HL-60 (cell line): ENCODE measurements at regions not wholly inside any gene's neighbourhood (a gene's known extent, or its start where the extent isn't known, plus 50 kb on each side); places are given as distances from the start of the nearest gene placed in this dataset.

ENCODE experiments used
- DNase-seq, 2 experiments: peaks; one replicate each; pipeline ENCODE4 v3.0.0-alpha.2; 2010 to 2020; ENCODE audit warnings: low read depth in 1 of 2, low spot score in 1 of 2
- H3K27ac ChIP-seq: fragments of 250-450 bp; sonication (Bioruptor Pico); replicated peaks from 2 replicates; pipeline ENCODE4 v1.5.1; 2020; ENCODE audit warnings: mild to moderate bottlenecking, moderate library complexity
- H3K27me3 ChIP-seq: fragments of 250-450 bp; sonication (Bioruptor Pico); 2 replicates; pipeline ENCODE4 v1.5.1; 2021; ENCODE audit warnings: mild to moderate bottlenecking, moderate library complexity; ENCODE audit not compliant: insufficient read depth, poor library complexity, severe bottlenecking
- H3K4me3 ChIP-seq: replicated peaks from 2 replicates; pipeline ENCODE4 v1.5.1; 2011; ENCODE audit warnings: mild to moderate bottlenecking, control low read depth, low read length; ENCODE audit not compliant: insufficient read depth
- CTCF ChIP-seq: IDR thresholded peaks from one replicate; pipeline ENCODE4 v1.5.1; 2011; ENCODE audit warnings: low read length, control low read depth, inconsistent platforms; ENCODE audit not compliant: insufficient read depth
- GABPA ChIP-seq: IDR thresholded peaks from 2 replicates; pipeline ENCODE4 v1.6.1; 2012; ENCODE audit warnings: low read depth
- POLR2AphosphoS5 ChIP-seq: IDR thresholded peaks from 2 replicates; pipeline ENCODE4 v1.6.1; 2012; ENCODE audit warnings: low read depth
- SPI1 ChIP-seq: IDR thresholded peaks from 2 replicates; pipeline ENCODE4 v1.6.1; 2012; ENCODE audit warnings: low read depth, mild to moderate bottlenecking, borderline replicate concordance
- TF ChIP-seq, protein P1 (sequence below): IDR thresholded peaks from 2 replicates; pipeline ENCODE4 v1.6.1; 2012; ENCODE audit warnings: low read depth; ENCODE audit not compliant: insufficient replicate concordance

DNA sequence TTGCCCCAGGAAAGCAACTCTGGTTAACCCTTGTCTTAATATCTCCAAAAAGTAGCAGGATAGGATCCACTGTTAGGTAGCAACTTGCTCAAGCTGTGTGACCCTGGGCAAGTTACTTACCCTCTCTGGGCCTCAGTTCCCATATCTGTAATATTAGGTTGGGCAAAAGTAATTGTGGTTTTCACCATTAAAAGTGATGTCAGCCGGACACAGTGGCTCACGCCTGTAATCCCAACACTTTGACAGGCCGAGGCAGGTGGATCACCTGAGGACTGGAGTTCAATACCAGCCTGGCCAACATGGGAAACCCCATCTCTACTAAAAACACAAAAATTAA is 179.3 kb downstream of the FOXL1 start:
- no peak overlapping the region for H3K27ac ChIP-seq
- no peak for TF ChIP-seq GABPA
- TF ChIP-seq POLR2AphosphoS5 = no peak
- TF ChIP-seq, protein P1, sequence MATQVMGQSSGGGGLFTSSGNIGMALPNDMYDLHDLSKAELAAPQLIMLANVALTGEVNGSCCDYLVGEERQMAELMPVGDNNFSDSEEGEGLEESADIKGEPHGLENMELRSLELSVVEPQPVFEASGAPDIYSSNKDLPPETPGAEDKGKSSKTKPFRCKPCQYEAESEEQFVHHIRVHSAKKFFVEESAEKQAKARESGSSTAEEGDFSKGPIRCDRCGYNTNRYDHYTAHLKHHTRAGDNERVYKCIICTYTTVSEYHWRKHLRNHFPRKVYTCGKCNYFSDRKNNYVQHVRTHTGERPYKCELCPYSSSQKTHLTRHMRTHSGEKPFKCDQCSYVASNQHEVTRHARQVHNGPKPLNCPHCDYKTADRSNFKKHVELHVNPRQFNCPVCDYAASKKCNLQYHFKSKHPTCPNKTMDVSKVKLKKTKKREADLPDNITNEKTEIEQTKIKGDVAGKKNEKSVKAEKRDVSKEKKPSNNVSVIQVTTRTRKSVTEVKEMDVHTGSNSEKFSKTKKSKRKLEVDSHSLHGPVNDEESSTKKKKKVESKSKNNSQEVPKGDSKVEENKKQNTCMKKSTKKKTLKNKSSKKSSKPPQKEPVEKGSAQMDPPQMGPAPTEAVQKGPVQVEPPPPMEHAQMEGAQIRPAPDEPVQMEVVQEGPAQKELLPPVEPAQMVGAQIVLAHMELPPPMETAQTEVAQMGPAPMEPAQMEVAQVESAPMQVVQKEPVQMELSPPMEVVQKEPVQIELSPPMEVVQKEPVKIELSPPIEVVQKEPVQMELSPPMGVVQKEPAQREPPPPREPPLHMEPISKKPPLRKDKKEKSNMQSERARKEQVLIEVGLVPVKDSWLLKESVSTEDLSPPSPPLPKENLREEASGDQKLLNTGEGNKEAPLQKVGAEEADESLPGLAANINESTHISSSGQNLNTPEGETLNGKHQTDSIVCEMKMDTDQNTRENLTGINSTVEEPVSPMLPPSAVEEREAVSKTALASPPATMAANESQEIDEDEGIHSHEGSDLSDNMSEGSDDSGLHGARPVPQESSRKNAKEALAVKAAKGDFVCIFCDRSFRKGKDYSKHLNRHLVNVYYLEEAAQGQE = no peak
- TF ChIP-seq CTCF = no peak
- TF ChIP-seq SPI1 = no peak
- DNase-seq = no peak
- H3K4me3 ChIP-seq = no peak overlapping the region
- no peaks in the 10 kb centered on the region for H3K27me3 ChIP-seq

- Histone ChIP-seq H3K27ac (no peak overlapping the region), H3K4me3 (no peak overlapping the region), H3K27me3 (no peaks in the 10 kb centered on the region)
- TF ChIP-seq POLR2AphosphoS5 = no peak
- TF ChIP-seq, protein P1 = no peak
- no peak for TF ChIP-seq CTCF
- TF ChIP-seq SPI1 = no peak
- no peak for TF ChIP-seq GABPA
- no peak for DNase-seq
Measured at GRCh38 chr16:86758932-86759331, 180.6 kb downstream of the FOXL1 start.

DNA sequence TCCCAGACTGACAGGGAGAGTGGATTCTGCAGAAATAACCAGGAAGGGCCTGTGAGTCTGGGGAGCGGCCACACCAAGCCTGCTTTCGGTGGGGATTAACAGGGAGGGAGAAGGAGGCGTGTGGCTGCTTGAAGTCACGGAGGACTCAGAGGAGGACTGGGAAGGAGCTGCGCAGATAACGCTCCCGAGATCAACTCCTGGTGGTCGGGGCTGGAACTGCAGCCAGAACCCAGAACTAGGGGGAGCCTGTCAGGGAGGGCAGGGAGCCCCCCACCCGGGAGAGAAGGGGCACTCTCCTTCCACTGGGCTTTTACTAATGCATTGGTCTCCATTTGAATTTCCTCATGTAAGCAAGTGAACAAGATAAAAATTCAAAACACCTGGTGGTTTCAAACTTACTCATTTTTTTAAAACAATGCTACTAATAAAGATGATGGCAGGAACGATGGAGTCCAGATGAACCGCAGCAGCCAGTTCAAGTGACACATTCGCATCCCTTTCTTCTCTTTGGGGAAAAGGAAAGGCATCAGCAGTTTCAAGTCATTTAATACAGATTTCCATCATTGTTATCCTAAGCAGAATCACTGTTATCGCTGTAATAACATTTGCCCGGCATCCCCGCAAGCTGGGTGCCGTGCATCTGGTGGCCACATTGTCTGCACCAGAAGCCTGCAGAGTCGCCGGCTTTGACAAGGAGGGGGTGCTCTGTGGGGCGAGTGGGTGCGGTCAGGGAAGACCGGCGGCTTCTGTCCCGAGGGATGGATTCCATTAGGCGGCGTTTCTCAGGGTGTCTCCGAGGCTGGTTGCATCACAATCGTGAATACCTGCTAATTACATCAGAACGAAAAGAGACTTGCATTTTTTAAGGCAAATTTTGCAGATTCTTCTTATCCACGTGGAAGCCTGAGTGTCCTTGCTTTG is 183.0 kb downstream of the FOXL1 start:
- no peak overlapping the region for H3K4me3 ChIP-seq
- H3K27ac ChIP-seq = no peak overlapping the region
- TF ChIP-seq CTCF = no peak
- no peak for TF ChIP-seq SPI1
- TF ChIP-seq, protein P1 = no peak
- TF ChIP-seq POLR2AphosphoS5 = no peak
- no peak for TF ChIP-seq GABPA
- DNase-seq = no peak
- no peaks in the 10 kb centered on the region for H3K27me3 ChIP-seq
